GM10847 (cell line): ENCODE measurements at regions not wholly inside any gene's neighbourhood (a gene's known extent, or its start where the extent isn't known, plus 50 kb on each side); places are given as distances from the start of the nearest gene placed in this dataset.

Experiments used
- POLR2A ChIP-seq: IDR thresholded peaks from 2 replicates; pipeline ENCODE4 v1.6.1; 2011; ENCODE audit not compliant: insufficient read length; ENCODE audit errors: extremely low read depth

DNA sequence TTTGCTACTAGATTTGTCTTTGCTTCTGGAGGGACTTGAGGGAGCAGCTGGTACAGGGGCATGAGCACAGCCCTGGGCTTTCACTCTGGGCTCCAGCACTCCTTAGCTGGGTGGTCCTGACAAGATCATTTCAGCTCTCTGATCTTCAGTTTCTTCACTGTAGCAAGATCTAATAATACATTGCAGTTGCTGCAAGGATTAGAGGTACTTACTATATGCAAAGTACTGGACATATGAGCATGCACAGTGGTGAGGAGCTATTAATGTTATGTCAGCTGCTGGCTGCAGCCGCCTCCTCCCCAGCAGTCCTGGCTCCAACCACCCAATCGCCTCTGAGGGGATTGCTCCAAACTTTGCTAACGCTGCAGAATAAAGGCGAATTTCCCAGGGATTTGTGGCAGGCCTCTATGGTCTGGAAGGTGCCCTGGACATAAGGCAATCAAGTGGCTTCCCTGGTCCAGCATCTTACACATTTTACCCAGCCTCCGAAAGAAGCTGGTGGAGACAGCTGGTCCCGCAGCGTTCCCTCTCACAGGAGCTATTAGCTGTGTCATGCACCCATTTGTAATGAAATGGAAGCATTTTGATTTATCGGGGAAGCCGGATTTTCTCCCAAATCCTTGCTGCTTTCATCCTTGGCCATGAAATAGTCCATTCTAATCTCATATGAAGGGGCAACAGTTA, 96.7 kb downstream of the RHOB start:
- no peak for TF ChIP-seq POLR2A

DNA sequence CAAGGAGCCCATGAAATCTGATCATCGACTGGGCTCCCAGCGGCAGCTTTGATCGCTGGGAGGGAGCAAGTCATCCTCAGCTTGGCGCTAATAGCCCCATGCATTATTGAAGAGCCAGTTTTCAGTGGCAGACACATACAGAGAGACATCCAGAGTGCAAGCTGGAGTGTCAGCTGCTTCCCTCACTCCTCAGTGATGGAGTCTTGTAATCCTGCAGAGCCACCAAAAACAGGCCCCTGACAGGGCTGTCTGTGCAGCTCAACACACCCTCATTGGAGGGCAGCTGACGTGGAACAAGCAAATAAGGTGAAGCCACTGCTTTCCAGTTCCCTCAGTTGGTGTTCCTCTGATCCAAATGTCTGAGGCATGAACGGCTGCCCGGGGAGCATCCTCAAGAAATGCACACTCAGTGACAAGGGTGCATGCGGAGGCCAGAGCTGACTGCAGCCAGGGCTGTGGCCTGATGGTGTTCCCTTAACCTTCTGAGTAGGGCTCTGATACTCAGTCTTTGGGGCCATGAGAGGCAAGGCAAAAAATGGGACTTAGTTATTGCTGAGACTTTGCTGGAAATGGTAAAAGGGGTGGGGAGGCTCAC, 97.4 kb downstream of the RHOB start:
- TF ChIP-seq POLR2A = no peak

- TF ChIP-seq POLR2A = no peak
These were observed 101.8 kb downstream of the HS1BP3 start for GRCh38 chr2:20549144-20549543.

GRCh38 chr2:20549691-20550348, 101.1 kb downstream of the HS1BP3 start:
- no peak for TF ChIP-seq POLR2A

GRCh38 chr2:20551260-20551944, 99.5 kb downstream of the HS1BP3 start:
- no peak for TF ChIP-seq POLR2A

GRCh38 chr2:20551945-20552328, 99.0 kb downstream of the HS1BP3 start:
- TF ChIP-seq POLR2A = no peak

GRCh38 chr2:20552847-20553246, 98.1 kb downstream of the HS1BP3 start:
- TF ChIP-seq POLR2A = no peak

DNA sequence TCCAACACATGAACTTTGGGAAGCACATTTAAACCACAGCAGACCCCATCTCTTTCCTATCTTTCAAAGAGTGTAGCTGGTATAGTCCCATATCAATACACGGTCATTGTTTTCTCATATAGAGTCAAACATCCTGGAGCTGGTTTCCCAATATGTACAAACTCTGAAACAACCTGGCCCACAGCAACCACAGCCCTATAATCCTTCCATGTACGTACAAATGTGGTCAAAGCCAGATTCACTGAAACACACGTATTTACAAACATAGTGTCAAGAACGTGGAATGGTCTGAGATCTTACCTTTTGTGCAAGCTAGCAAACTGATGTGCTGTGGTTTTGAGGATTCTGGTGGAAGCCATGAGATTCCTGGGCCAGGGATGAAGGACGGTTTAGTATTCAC, 97.3 kb downstream of the HS1BP3 start:
- no peak for TF ChIP-seq POLR2A

DNA sequence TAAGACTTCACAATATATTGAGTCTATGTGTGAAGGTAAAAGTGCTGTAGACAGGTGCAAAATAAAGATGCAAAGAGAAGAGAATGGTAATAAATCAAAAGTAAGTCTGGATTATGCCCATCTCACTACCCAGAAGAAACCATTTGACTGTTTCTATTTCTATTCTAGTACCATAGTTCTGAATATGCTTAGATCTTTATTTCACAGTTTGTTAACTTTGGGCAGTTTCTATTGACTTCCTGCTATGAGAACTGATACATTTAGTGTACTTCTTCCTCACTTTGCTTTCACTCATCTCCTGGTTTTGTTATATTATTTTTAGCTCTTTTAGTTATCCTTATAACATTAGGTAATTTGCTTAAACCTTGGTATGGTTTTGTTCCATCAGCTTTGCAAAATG, 94.9 kb downstream of the HS1BP3 start:
- no peak for TF ChIP-seq POLR2A

- TF ChIP-seq POLR2A = no peak
These were observed 94.1 kb downstream of the HS1BP3 start for GRCh38 chr2:20556756-20557155.

DNA sequence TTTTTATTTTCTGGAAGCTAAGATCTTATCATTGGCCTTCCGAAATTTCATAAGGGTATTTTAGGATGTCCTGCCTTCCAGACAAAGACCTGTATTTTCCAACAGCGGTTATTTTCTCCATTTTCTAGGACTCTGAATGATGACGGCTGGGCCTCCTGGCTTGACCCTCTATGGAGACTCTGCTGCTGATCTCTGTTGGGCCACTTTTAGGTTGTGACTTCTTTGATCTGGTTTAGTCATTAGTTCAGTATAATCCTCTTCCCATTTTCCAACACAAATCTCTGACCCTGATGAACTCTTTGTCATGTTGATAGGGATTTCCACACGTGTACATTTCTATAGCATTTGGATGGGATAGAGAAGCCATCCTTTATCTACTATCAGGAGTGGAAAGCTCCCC, 93.7 kb downstream of the HS1BP3 start:
- TF ChIP-seq POLR2A = no peak

DNA sequence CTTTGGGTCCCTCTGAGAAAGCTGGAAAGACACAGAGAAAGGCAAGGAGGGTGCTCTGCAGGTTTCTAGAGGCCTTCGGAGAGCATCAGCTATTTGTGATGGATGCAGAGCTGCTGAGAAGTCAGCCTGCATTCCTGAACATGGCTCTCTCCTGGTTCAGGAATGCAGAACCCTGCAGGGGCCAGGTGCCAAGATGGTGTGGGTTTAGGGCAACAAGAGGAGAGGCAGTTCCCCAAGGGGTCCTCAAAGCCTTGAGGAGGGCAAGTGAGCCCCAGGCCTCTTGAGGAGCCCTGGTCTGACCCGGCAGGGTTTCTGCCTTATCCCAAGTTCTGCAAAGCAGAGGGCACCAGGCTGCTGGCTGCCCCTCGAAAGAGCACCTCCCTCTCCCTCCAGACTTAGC, 93.3 kb downstream of the HS1BP3 start:
- no peak for TF ChIP-seq POLR2A

GRCh38 chr2:20558391-20559150, 92.3 kb downstream of the HS1BP3 start:
- no peak for TF ChIP-seq POLR2A

- no peak for TF ChIP-seq POLR2A
These were observed 91.6 kb downstream of the HS1BP3 start for GRCh38 chr2:20559277-20559676.

DNA sequence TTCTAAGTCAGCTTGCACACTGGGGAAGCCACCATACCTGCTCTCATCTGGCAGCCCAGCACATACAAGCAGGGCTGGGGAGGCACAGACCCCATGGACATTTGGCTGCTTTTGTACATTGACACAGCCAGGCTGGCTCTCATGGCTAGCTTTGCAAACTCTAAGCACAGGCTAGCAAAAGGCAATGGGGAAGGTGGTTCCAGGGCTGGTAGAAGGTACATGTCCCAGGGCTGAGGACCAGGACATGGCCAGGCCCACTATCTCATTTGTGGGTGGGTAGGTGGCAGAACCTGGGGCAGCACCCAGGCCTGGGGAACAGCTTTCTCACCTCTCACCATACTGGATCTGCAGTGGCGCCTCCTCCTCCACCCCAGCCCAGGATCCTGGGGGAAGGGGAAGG, 90.9 kb downstream of the HS1BP3 start:
- no peak for TF ChIP-seq POLR2A
